ENCODE measurements at regions not wholly inside any gene's neighbourhood (a gene's known extent, or its start where the extent isn't known, plus 50 kb on each side); places are given as distances from the start of the nearest gene placed in this dataset.

GRCh38 chrX:113919387-113919786, 664.5 kb upstream of the HTR2C start:
- CTCF ChIA-PET (ENCODE audit: partially characterized antibody), result no interaction called here
- H3K4ac ChIP-seq (replicated peaks; ENCODE audit: insufficient read length, low read depth, low read length), result no peak overlapping the region
- no peaks in the 10 kb centered on the region for H3K79me2 ChIP-seq (ENCODE audit: control insufficient read depth in 1 of 2, insufficient read depth in 2 of 2, low read length in 2 of 2)
- H2BK120ac ChIP-seq (replicated peaks; ENCODE audit: low read depth, low read length), result no peak overlapping the region
- H3K23ac ChIP-seq (ENCODE audit: insufficient read length), result no peak overlapping the region
- POLR2A ChIA-PET (ENCODE audit: partially characterized antibody), result no interaction called here
- no peaks in the 10 kb centered on the region for H3K4me1 ChIP-seq (replicated peaks in 1 of 4; ENCODE audit: control insufficient read depth in 3 of 4, insufficient read depth in 4 of 4, low read length in 3 of 4)
- no peak overlapping the region for H4K91ac ChIP-seq (replicated peaks; ENCODE audit: insufficient read length, low read length)
- no peaks in the 10 kb centered on the region for H3K23me2 ChIP-seq (ENCODE audit: low read depth, low read length)
- H3K36me3 ChIP-seq (ENCODE audit: control insufficient read depth in 2 of 4, insufficient read depth in 4 of 4, low read length in 3 of 4), result no peaks in the 10 kb centered on the region
- 81% methylated on average over 4 of the region's 4 CpGs; no CpG with 5 or more reads in 1 of the 2 experiments for WGBS, 2 experiments (ENCODE audit: extremely low coverage in 1 of 2, insufficient coverage in 1 of 2, insufficient read length in 1 of 2, insufficient replicate concordance in 2 of 2, low coverage in 1 of 2, low lambda C conversion rate in 2 of 2, missing lambda C conversion rate in 1 of 2)
- no peaks in the 10 kb centered on the region for H3K79me1 ChIP-seq (ENCODE audit: low read depth, low read length)
- no peak overlapping the region for H2BK12ac ChIP-seq (ENCODE audit: low read depth, low read length)
- H4K5ac ChIP-seq (ENCODE audit: insufficient read length, low read depth, low read length), result no peak overlapping the region
- no peak overlapping the region for H2BK5ac ChIP-seq (ENCODE audit: low read depth, low read length)
- no peak overlapping the region for H3K56ac ChIP-seq (replicated peaks; ENCODE audit: insufficient read length, low read depth, low read length)
- no peak overlapping the region for H3K18ac ChIP-seq (ENCODE audit: extremely low read depth, low read length)
- no peak overlapping the region for H3K4me2 ChIP-seq (ENCODE audit: insufficient read depth in 1 of 2, low read depth in 2 of 2, low read length in 2 of 2)
- no peaks in the 10 kb centered on the region for H3K9me3 ChIP-seq (ENCODE audit: insufficient read depth in 2 of 2, low read depth in 1 of 2, low read length in 1 of 2)
- peak; percentile 68 for FAIRE-seq
- no peak overlapping the region for H2AK5ac ChIP-seq (ENCODE audit: low read depth, low read length)
- DNase-seq (ENCODE audit: low read depth in 1 of 2, low spot score in 2 of 2), result no peak
- H3K27me3 ChIP-seq (replicated peaks in 1 of 4; ENCODE audit: control insufficient read depth in 3 of 4, extremely low read depth in 1 of 4, insufficient read depth in 3 of 4, low read length in 3 of 4), result no peaks in the 10 kb centered on the region
- H2AFZ ChIP-seq (ENCODE audit: low read length), result no peak overlapping the region
- H3K14ac ChIP-seq (ENCODE audit: insufficient read length), result no peak overlapping the region
- H3K27ac ChIP-seq (ENCODE audit: low read depth, low read length), result no peak overlapping the region
- H4K8ac ChIP-seq (ENCODE audit: extremely low read depth, insufficient read depth, low read length), result no peak overlapping the region
- H2BK20ac ChIP-seq (ENCODE audit: low read length), result no peak overlapping the region
- no peak overlapping the region for H2BK15ac ChIP-seq (ENCODE audit: low read length)
- no peaks in the 10 kb centered on the region for H4K20me1 ChIP-seq (replicated peaks in 1 of 2; ENCODE audit: control insufficient read depth in 1 of 2, insufficient read depth in 2 of 2, low read length in 2 of 2)
- TF ChIP-seq RNF2 (IDR thresholded peaks at IDR 0.05; ENCODE audit: borderline replicate concordance, low read depth, low read length, missing control alignments, poor library complexity, severe bottlenecking) (no peak), GTF2F1 (IDR thresholded peaks at IDR 0.05; ENCODE audit: borderline replicate concordance, low read depth, low read length) (no peak), RBBP5 (IDR thresholded peaks at IDR 0.05; ENCODE audit: borderline replicate concordance, low read depth, low read length) (no peak), NANOG (IDR thresholded peaks at IDR 0.05; ENCODE audit: insufficient read depth, low read depth, low read length, poor library complexity, severe bottlenecking) (no peak), CBX8 (IDR thresholded peaks at IDR 0.05; ENCODE audit: borderline replicate concordance, low read depth, low read length) (no peak), POLR2AphosphoS5 (IDR thresholded peaks at IDR 0.05; ENCODE audit: low read depth, low read length) (no peak), TCF12 (IDR thresholded peaks at IDR 0.05; ENCODE audit: low read depth, low read length) (no peak), USF2 (IDR thresholded peaks at IDR 0.05; ENCODE audit: low read length) (no peak), POU5F1 (IDR thresholded peaks at IDR 0.05; ENCODE audit: low read depth, low read length) (no peak), SP2 (IDR thresholded peaks at IDR 0.05; ENCODE audit: low read length) (no peak), SP1 (IDR thresholded peaks at IDR 0.05; ENCODE audit: low read depth, low read length) (no peak), CREB1 (IDR thresholded peaks at IDR 0.05) (no peak), SIX5 (IDR thresholded peaks at IDR 0.05; ENCODE audit: low read depth, low read length) (no peak)
- no peak overlapping the region for H3K4me3 ChIP-seq (ENCODE audit: extremely low read depth in 1 of 4, insufficient read depth in 2 of 4, low read depth in 3 of 4, low read length in 4 of 4)
- no peak overlapping the region for H3K9ac ChIP-seq (replicated peaks in 1 of 4; ENCODE audit: extremely low read depth in 1 of 4, low read depth in 3 of 4, low read length in 3 of 4)
